Right ventricle myocardium inferior (tissue), 1 donor: ENCODE measurements at regions not wholly inside any gene's neighbourhood (a gene's known extent, or its start where the extent isn't known, plus 50 kb on each side); places are given as distances from the start of the nearest gene placed in this dataset.
"Not testable (repeated sequence)": the region's sequence is repeated elsewhere in the genome, so short reads cannot be mapped to it uniquely, and the experiment has no call there.

Experiments used
- ATAC-seq: fragments of 200-7000 bp; cut with Tn5 transposase; one replicate; pipeline ENCODE4 v1.9.1; 2020; ENCODE audit warnings: mild to moderate bottlenecking, moderate library complexity
- DNase-seq: peaks from one replicate; pipeline ENCODE4 v3.0.0; 2021; ENCODE audit errors: missing footprints
- intact Hi-C: fragments of 100-400 bp; cut with DNase I; formaldehyde crosslinking; loops from one replicate; pipeline ENCODE4 v1.11.0; 2022
- donor health status: DM: no; HTN: yes; CAD: no; lungs with severe emphysema.

- intact Hi-C loops: no loop called here
- no peak for DNase-seq
- no peak for ATAC-seq
These were observed 195.1 kb upstream of the SAMSN1 start for GRCh38 chr21:14741256-14741655.

GRCh38 chr21:14740692-14741091 lies 194.6 kb upstream of the SAMSN1 start:
- ATAC-seq (no peak), DNase-seq (no peak)
- intact Hi-C loops: no loop called here

GRCh38 chr21:14740116-14740515 lies 194.0 kb upstream of the SAMSN1 start:
- DNase-seq: no peak
- no peak for ATAC-seq
- intact Hi-C loops: no loop called here

- intact Hi-C loops: no loop called here
- DNase-seq (no peak), ATAC-seq (no peak)
These were observed 193.5 kb upstream of the SAMSN1 start for GRCh38 chr21:14739590-14739989.

GRCh38 chr21:14738576-14738975 lies 192.5 kb upstream of the SAMSN1 start:
- intact Hi-C loops, DNase-seq, ATAC-seq: not testable (repeated sequence)

GRCh38 chr21:14737922-14738321 lies 191.8 kb upstream of the SAMSN1 start:
- DNase-seq (no peak), ATAC-seq (no peak)
- intact Hi-C loops: no loop called here

GRCh38 chr21:14737284-14737691 lies 191.2 kb upstream of the SAMSN1 start:
- ATAC-seq: no peak
- intact Hi-C loops: no loop called here
- no peak for DNase-seq

- no peak for ATAC-seq
- DNase-seq: no peak
- intact Hi-C loops: no loop called here
These were observed 190.6 kb upstream of the SAMSN1 start for GRCh38 chr21:14736672-14737071.

- intact Hi-C loops: no loop called here
- no peak for DNase-seq
- no peak for ATAC-seq
These were observed 190.0 kb upstream of the SAMSN1 start for GRCh38 chr21:14736162-14736561.

- ATAC-seq: no peak
- intact Hi-C loops: no loop called here
- no peak for DNase-seq
These were observed 188.7 kb upstream of the SAMSN1 start for GRCh38 chr21:14734833-14735232.

GRCh38 chr21:14734191-14734590 lies 188.1 kb upstream of the SAMSN1 start:
- DNase-seq (no peak), ATAC-seq (no peak)
- intact Hi-C loops: no loop called here

GRCh38 chr21:14725219-14725618 lies 179.1 kb upstream of the SAMSN1 start:
- DNase-seq: no peak
- no peak for ATAC-seq
- intact Hi-C loops: no loop called here

- ATAC-seq: no peak
- intact Hi-C loops: no loop called here
These were observed 176.8 kb upstream of the SAMSN1 start for GRCh38 chr21:14722841-14723483.

GRCh38 chr21:14720237-14720636 lies 174.1 kb upstream of the SAMSN1 start:
- ATAC-seq: no peak
- intact Hi-C loops: no loop called here
- no peak for DNase-seq

More at GRCh38 chr21:14722841-14723483, 176.8 kb upstream of the SAMSN1 start:
- DNase-seq: no peak

- intact Hi-C loops: no loop called here
- no peak for ATAC-seq
- no peak for DNase-seq
These were observed 172.8 kb upstream of the SAMSN1 start for GRCh38 chr21:14718951-14719350.

GRCh38 chr21:14716761-14717396 lies 170.8 kb upstream of the SAMSN1 start:
- DNase-seq (no peak), ATAC-seq (no peak)
- intact Hi-C loops: no loop called here

GRCh38 chr21:14713109-14713508 lies 167.0 kb upstream of the SAMSN1 start:
- intact Hi-C loops: no loop called here
- ATAC-seq (no peak), DNase-seq (no peak)

GRCh38 chr21:14712121-14712715 lies 166.1 kb upstream of the SAMSN1 start:
- DNase-seq (no peak), ATAC-seq (no peak)
- intact Hi-C loops: no loop called here

- ATAC-seq: no peak
- intact Hi-C loops: no loop called here
- DNase-seq: no peak
These were observed 165.2 kb upstream of the SAMSN1 start for GRCh38 chr21:14711287-14711686.

- no peak for ATAC-seq
These were observed 161.5 kb upstream of the SAMSN1 start for GRCh38 chr21:14707511-14708020.

More at GRCh38 chr21:14707511-14708020, 161.5 kb upstream of the SAMSN1 start:
- DNase-seq: no peak
- intact Hi-C loops: no loop called here
